GM12865 (cell line): ENCODE measurements at regions not wholly inside any gene's neighbourhood (a gene's known extent, or its start where the extent isn't known, plus 50 kb on each side); places are given as distances from the start of the nearest gene placed in this dataset.

Source experiments
- DNase-seq: peaks from one replicate; pipeline ENCODE4 v3.0.0; 2010; ENCODE audit warnings: low read depth
- H3K4me3 ChIP-seq: 2 replicates; pipeline ENCODE4 v1.5.1; 2011; ENCODE audit warnings: mild to moderate bottlenecking, low read depth, low read length, control low read depth
- TF ChIP-seq, protein P1 (sequence below): IDR thresholded peaks from 2 replicates; pipeline ENCODE4 v1.5.1; 2011; ENCODE audit warnings: low read length, control low read depth, low read depth, inconsistent platforms; ENCODE audit not compliant: insufficient read depth; ENCODE audit errors: missing control alignments

DNA sequence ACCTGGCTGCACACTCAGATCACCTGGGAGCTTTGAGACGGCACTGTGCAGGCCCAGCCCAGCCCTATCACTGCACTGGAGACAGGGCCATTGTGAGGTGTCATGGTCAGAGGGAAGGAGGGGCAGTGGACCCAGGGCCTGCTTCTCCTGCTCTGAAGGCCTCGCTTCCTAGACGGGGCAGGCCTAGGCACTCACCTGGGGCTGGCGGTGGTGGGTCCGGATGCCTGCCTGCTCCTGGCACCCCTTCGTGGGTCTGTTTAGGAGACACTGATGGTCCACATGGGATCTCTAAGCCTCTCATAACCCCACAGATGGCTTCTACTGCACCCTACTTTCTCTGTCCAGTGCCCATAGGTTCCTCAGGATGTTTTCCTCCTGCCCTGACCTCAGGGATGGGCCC is 230.9 kb downstream of the MATN1 start:
- H3K4me3 ChIP-seq: no peak overlapping the region
- no peak for DNase-seq
- TF ChIP-seq, protein P1, sequence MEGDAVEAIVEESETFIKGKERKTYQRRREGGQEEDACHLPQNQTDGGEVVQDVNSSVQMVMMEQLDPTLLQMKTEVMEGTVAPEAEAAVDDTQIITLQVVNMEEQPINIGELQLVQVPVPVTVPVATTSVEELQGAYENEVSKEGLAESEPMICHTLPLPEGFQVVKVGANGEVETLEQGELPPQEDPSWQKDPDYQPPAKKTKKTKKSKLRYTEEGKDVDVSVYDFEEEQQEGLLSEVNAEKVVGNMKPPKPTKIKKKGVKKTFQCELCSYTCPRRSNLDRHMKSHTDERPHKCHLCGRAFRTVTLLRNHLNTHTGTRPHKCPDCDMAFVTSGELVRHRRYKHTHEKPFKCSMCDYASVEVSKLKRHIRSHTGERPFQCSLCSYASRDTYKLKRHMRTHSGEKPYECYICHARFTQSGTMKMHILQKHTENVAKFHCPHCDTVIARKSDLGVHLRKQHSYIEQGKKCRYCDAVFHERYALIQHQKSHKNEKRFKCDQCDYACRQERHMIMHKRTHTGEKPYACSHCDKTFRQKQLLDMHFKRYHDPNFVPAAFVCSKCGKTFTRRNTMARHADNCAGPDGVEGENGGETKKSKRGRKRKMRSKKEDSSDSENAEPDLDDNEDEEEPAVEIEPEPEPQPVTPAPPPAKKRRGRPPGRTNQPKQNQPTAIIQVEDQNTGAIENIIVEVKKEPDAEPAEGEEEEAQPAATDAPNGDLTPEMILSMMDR: no peak

DNA sequence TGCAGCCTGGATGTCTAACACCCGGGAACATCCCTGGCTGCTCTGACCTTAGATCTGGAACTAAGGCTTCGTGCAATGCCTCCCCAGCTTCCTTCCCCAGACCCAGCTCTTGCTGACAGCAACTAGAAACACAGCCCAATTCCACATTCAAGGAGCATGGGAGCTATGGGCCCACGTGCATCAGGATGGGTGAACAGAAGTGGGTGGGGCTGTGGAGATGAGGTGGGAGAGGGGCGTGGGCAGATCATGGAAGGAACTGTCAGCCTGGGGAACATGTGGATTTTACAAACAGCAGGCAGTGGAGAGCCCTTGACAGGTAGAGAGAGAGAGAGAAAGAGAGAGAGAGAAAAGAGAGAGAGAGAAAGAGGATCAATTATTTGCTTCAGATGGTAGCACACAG is 231.6 kb downstream of the MATN1 start:
- no peak for DNase-seq
- H3K4me3 ChIP-seq: no peak overlapping the region
- TF ChIP-seq, protein P1: no peak

DNA sequence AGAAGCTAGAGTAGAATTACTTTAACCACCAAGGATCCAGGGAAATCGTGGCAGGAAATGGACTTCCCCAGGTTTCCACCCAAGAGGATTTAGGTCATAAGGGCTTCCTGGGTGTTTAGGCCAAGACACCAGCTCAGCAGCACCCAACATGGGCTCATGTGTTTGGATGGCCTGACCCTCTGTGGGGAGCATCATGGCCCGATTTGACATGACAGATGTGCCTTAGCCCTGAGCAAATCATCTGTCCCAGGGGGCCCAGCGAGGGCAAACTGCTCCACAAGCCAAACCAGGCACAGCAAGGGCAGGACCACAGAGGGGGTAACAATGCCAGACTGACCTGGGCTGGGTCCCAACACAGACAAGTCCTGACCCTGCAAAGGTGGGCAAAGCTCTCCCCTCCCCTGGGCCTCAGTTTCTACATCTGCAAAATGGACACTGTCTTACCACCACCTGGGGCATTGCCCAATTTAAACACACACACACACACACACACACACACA is 232.8 kb downstream of the MATN1 start:
- TF ChIP-seq, protein P1: no peak
- no peak for DNase-seq
- no peak overlapping the region for H3K4me3 ChIP-seq

DNA sequence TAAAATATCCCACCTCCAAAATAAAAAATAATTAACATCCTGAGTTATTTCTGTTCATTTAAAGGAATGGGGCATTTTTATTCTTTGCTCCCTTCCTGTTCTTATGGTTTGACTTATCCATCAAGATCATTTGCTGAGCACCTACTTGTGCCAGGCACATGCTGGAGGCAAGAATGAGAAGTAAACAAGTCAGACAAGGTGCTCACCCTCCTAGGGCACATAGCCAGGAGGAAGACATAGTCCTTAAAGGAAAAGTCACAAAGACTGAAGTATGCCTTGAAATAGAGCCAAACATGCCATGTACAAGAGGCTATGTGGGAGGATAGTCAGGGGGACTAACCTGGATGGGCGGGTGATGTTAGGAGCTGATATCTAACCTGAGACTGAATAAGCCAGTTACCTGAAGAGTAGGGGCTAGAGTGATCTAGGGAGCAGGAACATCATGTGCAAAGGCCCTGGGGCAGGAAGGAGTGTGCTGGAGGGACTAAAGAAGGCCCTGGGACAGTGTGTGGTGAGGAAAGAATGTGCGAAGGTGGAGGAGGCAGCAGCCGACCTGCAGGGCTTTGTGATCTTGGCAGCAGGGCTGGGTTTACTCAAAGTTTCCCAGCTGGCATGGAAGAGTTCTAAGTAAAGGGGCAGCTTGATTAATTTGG is 233.5 kb downstream of the MATN1 start:
- H3K4me3 ChIP-seq: no peak overlapping the region
- DNase-seq: no peak
- TF ChIP-seq, protein P1: no peak

DNA sequence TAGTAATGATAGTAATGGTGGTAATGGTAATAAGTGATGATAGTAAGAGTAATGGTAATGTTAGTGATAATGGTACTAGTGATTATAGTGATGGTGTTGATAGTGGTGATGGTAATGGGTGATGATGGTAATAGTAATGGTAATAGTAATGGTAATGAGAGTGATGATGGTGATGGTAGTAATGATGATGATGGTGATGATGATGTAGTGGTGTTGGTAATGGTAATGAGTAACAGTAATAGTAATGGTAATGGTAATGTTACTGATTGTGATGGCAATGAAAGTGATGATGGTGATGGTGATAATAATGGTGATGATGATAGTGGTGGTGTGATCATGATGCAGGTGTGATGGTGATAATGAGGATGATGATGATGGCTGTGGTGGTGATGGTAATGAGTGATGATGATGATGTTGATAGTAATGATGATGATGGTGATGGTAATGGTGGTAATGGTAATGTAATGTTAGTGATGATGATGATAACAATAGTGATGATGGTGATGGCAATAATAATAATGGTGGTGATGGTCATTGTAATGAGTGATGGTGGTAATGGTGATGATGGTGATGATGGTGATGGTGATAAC is 235.0 kb downstream of the MATN1 start:
- no peak for DNase-seq
- TF ChIP-seq, protein P1: no peak
- H3K4me3 ChIP-seq: no peak overlapping the region

DNA sequence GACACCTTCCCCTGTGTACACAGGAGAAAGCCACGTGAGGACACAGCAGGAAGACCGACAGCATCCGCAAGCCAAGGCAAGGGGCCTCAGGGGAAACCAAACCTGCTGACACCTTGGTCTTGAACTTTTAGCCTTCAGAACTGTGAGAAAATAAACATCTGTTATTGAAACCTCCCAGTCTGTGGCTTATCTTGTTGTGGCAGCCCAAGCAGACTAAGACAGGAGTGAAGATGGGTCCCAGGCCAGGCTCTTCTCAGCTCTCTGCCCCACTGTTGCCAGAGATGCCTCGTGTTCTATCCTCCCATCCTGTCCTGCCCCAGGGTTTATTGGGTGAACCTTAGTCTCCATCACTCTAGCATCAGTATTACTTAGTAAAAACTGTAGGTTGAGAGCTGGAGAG is 236.3 kb downstream of the MATN1 start:
- TF ChIP-seq, protein P1: no peak
- no peak for DNase-seq
- no peak overlapping the region for H3K4me3 ChIP-seq
